ENCODE measurements at regions not wholly inside any gene's neighbourhood (a gene's known extent, or its start where the extent isn't known, plus 50 kb on each side); places are given as distances from the start of the nearest gene placed in this dataset.

GRCh38 chr9:79384091-79384490, 187.7 kb upstream of the TLE4 start:
- DNase-seq (ENCODE audit: low read depth), result no peak
- TF ChIP-seq CTCF (IDR thresholded peaks at IDR 0.05; ENCODE audit: insufficient read depth, low read depth, low read length), result no peak

GRCh38 chr9:79384501-79384900, 187.3 kb upstream of the TLE4 start:
- TF ChIP-seq CTCF (IDR thresholded peaks at IDR 0.05; ENCODE audit: insufficient read depth, low read depth, low read length), result no peak
- H3K4me3 ChIP-seq (ENCODE audit: low read depth, low read length), result no peak overlapping the region
- no peak for DNase-seq (ENCODE audit: low read depth)

More at GRCh38 chr9:79384091-79384490, 187.7 kb upstream of the TLE4 start:
- H3K4me3 ChIP-seq (ENCODE audit: low read depth, low read length), result no peak overlapping the region

DNA sequence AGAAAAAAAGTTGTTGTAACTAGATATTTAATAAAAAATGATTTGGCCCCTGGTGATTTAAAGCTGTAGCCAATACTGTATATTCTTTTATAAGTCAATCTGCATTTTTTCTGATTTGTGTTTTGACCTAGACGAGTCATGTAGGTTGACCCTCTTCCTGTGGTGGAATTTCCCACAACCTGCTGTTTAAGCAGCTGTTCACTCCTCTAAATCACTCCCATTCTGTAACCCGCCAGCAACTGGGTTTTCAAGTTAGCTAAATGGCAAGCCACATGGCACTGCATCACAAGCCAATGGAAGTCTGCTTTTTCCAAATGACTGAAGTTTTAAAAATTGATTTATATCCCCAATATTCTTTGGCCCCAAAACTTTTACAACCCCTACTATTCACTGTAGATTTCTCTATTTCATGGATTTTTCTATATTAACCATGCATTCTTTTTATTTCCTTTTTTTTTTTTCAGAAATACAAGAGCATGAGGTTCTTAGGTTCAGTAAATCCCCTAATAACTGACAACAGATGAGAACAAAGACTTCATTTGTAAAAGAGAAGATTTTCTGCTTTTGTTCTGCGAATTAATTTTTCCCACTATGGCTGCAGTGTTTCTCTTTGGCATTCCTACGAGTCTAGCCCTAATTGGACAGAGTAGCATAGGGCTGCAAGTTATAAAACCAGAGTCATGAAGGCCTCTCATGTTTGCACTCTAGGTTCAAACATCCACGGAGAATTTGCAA, 184.5 kb upstream of the TLE4 start:
- DNase-seq (ENCODE audit: low read depth), result no peak
- no peak for TF ChIP-seq CTCF (IDR thresholded peaks at IDR 0.05; ENCODE audit: insufficient read depth, low read depth, low read length)
- H3K4me3 ChIP-seq (ENCODE audit: low read depth, low read length), result no peak overlapping the region

- DNase-seq (ENCODE audit: low read depth), result peak; percentile 1
- no peak overlapping the region for H3K4me3 ChIP-seq (ENCODE audit: low read depth, low read length)
- no peak for TF ChIP-seq CTCF (IDR thresholded peaks at IDR 0.05; ENCODE audit: insufficient read depth, low read depth, low read length)
Measured at GRCh38 chr9:79390077-79390698, 181.6 kb upstream of the TLE4 start.

GRCh38 chr9:79390781-79391770, 180.7 kb upstream of the TLE4 start:
- no peak for DNase-seq (ENCODE audit: low read depth)
- TF ChIP-seq CTCF (IDR thresholded peaks at IDR 0.05; ENCODE audit: insufficient read depth, low read depth, low read length), result no peak
- no peak overlapping the region for H3K4me3 ChIP-seq (ENCODE audit: low read depth, low read length)

- H3K4me3 ChIP-seq (ENCODE audit: low read depth, low read length), result no peak overlapping the region
- no peak for DNase-seq (ENCODE audit: low read depth)
- no peak for TF ChIP-seq CTCF (IDR thresholded peaks at IDR 0.05; ENCODE audit: insufficient read depth, low read depth, low read length)
Measured at GRCh38 chr9:79395228-79395627, 176.5 kb upstream of the TLE4 start.

All from fibroblast of villous mesenchyme (primary cell).